NT2/D1 (cell line): ENCODE measurements at regions not wholly inside any gene's neighbourhood (a gene's known extent, or its start where the extent isn't known, plus 50 kb on each side); places are given as distances from the start of the nearest gene placed in this dataset.

Experiments used
- DNase-seq: peaks from one replicate; pipeline ENCODE4 v3.0.0-alpha.2; 2011; ENCODE audit warnings: low read depth, low spot score
- H3K27me3 ChIP-seq: 2 replicates; pipeline ENCODE4 v1.6.0; 2011; ENCODE audit warnings: mild to moderate bottlenecking; ENCODE audit not compliant: insufficient read length, insufficient read depth
- H3K36me3 ChIP-seq: 2 replicates; pipeline ENCODE4 v1.6.1; 2011; ENCODE audit warnings: mild to moderate bottlenecking, low read length, mixed read lengths; ENCODE audit not compliant: insufficient read depth, insufficient read length
- H3K4me1 ChIP-seq: 2 replicates; pipeline ENCODE4 v1.5.1; 2011; ENCODE audit not compliant: insufficient read depth, insufficient read length
- H3K4me3 ChIP-seq: 2 replicates; pipeline ENCODE4 v1.5.1; 2011; ENCODE audit warnings: low read depth; ENCODE audit not compliant: insufficient read length
- H3K9ac ChIP-seq: 2 replicates; pipeline ENCODE4 v1.6.0; 2011; ENCODE audit warnings: low read depth; ENCODE audit not compliant: insufficient read length
- H3K9me3 ChIP-seq: 2 replicates; pipeline ENCODE4 v1.5.1; 2011; ENCODE audit warnings: mild to moderate bottlenecking, low read length; ENCODE audit not compliant: insufficient read depth
- SUZ12 ChIP-seq: IDR thresholded peaks from 2 replicates; pipeline ENCODE4 v1.6.1; 2011; ENCODE audit not compliant: insufficient read length, insufficient read depth; ENCODE audit errors: extremely low read depth
- YY1 ChIP-seq: IDR thresholded peaks from 2 replicates; pipeline ENCODE4 v1.6.1; 2011; ENCODE audit not compliant: insufficient read length, insufficient read depth
- ZNF274 ChIP-seq: IDR thresholded peaks from 2 replicates; pipeline ENCODE4 v1.6.1; 2011; ENCODE audit warnings: mild to moderate bottlenecking, low read depth, low read length

DNA sequence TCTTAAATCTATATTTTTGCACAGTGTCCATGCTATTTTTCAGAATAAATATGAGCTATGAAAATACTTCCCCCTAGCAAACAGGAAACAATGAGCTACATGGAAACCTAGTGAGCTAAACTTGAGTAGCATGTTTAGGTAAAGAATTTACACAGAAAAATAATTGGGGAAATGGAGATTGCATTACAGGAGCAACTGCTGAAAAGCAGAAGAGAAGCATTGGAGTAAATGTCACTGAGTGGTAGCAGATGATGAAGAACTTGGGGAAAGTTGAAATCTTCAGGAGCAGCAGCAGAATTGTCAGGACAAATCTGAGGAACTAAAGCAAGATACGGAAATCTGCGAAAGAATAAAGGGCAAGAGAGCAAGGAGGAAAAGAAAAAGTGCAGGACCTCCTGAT, 610.3 kb downstream of the TLE1 start:
- TF ChIP-seq SUZ12 (no peak), ZNF274 (no peak), YY1 (no peak)

DNA sequence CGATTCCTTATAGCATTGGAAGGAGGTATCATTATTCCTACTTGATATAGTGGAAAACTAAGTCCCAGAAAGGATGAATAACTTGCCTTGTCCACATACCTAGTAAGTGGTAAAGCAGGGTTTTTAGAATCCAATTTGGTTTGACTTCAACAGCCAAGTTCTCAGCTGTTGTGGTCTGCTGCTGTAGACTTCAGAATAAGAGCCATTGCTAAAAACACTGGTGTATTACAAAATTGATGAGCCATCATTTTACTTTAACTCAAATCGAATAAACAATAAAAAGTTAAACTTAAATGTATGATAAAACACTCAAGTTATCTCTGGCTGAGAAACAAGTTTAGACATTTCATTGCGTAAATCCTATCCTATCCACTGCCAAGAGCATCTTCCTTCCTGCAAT, 610.8 kb downstream of the TLE1 start:
- Histone ChIP-seq H3K9ac (no peak overlapping the region), H3K4me1 (no peaks in the 10 kb centered on the region), H3K36me3 (no peaks in the 10 kb centered on the region), H3K9me3 (no peaks in the 10 kb centered on the region), H3K27me3 (no peaks in the 10 kb centered on the region), H3K4me3 (no peak overlapping the region)
- DNase-seq, result no peak
- no peak for TF ChIP-seq YY1
- no peak for TF ChIP-seq ZNF274
- no peak for TF ChIP-seq SUZ12

More for the DNA sequence above, 610.3 kb downstream of the TLE1 start:
- no peaks in the 10 kb centered on the region for H3K36me3 ChIP-seq
- DNase-seq, result no peak
- H3K27me3 ChIP-seq, result no peaks in the 10 kb centered on the region
- H3K9me3 ChIP-seq, result no peaks in the 10 kb centered on the region
- H3K9ac ChIP-seq, result no peak overlapping the region
- no peak overlapping the region for H3K4me3 ChIP-seq
- no peaks in the 10 kb centered on the region for H3K4me1 ChIP-seq

DNA sequence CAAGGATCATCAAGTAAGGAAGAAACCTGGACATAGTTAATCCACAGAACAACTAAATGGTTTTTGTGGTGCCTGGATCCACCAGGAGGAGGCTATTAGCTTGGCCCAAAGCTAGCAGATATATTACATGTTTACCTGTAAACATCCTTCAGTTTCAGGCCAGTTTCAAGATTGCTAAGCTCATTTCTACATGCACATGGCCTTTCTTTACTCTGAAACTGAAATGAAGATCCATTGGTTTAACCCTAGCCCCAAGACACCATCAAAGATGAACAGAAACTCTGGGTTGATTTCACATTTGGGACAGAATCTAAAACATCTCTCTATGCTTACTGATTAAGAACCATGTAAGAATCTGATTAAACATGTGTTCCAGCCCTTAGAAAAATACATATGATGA, 611.8 kb downstream of the TLE1 start:
- H3K9me3 ChIP-seq, result no peaks in the 10 kb centered on the region
- no peaks in the 10 kb centered on the region for H3K27me3 ChIP-seq
- no peak overlapping the region for H3K4me3 ChIP-seq
- TF ChIP-seq SUZ12 (no peak), YY1 (no peak), ZNF274 (no peak)
- no peaks in the 10 kb centered on the region for H3K36me3 ChIP-seq
- no peak overlapping the region for H3K9ac ChIP-seq
- H3K4me1 ChIP-seq, result no peaks in the 10 kb centered on the region
- DNase-seq, result no peak

DNA sequence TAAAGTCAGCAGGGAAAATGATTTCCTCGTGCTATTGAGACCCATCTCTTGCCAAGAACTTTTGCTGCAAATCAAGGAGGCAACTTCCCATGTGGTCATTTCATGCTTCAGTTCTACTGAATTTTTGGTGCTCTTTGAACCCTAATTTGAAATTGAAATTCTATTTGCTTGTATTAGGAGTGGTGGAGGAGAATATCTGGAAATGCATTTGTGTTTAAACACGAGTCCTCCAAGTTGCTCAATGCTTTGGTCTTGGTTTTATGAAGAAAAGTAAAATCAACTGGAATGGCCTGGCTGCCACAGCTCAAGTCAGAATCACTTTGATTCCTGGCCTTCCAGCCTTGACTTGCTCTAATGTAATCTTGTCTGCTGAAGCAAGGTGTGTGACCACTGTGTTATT, 613.2 kb downstream of the TLE1 start:
- Histone ChIP-seq H3K4me3 (no peak overlapping the region), H3K36me3 (no peaks in the 10 kb centered on the region), H3K27me3 (no peaks in the 10 kb centered on the region), H3K9ac (no peak overlapping the region), H3K9me3 (no peaks in the 10 kb centered on the region), H3K4me1 (no peaks in the 10 kb centered on the region)
- no peak for TF ChIP-seq SUZ12
- no peak for TF ChIP-seq YY1
- no peak for TF ChIP-seq ZNF274
- DNase-seq, result no peak

DNA sequence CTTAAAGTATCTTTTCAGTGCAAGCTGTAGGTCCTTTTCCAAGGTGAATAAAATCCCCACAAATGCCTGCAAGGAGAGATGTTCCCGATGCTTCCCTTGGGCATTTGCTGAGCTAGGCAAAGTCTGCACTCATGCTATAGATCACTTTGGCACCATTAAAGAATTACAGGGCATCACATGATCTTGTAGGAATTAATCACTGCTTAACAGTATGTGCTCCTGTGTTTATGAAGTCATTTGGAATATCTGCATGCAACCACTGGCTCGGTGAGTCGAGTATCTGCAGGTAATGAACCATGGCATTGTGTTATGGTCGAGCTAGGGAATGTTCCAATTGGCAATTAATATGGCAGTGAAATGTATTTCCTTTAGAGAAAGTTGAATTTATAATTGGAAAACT, 615.1 kb downstream of the TLE1 start:
- H3K27me3 ChIP-seq, result no peaks in the 10 kb centered on the region
- H3K4me1 ChIP-seq, result no peaks in the 10 kb centered on the region
- DNase-seq, result no peak
- H3K9ac ChIP-seq, result no peak overlapping the region
- no peaks in the 10 kb centered on the region for H3K9me3 ChIP-seq
- H3K4me3 ChIP-seq, result no peak overlapping the region
- H3K36me3 ChIP-seq, result no peaks in the 10 kb centered on the region
- TF ChIP-seq YY1 (no peak), SUZ12 (no peak), ZNF274 (no peak)

DNA sequence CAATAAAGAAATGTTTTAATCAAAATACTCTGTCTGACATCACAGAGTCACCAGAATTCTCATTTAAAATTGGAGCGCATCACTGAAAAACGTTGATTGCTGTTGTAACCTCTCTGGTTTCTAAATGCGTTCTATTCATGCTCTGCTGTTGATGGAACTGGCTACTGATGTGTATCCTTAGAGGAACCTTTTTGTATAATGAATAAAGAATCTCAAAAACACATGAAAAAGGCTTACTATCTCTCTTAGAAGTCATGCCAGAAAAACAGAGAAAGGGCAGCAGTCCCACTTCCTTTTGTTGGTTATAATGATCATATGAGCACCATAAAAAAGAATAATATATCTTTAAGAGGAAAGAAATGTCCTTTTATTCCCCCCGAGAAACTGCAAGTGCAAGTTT, 615.5 kb downstream of the TLE1 start:
- Histone ChIP-seq H3K9me3 (no peaks in the 10 kb centered on the region), H3K4me1 (no peaks in the 10 kb centered on the region), H3K27me3 (no peaks in the 10 kb centered on the region), H3K36me3 (no peaks in the 10 kb centered on the region), H3K9ac (no peak overlapping the region), H3K4me3 (no peak overlapping the region)
- TF ChIP-seq SUZ12, result no peak
- no peak for TF ChIP-seq ZNF274
- no peak for TF ChIP-seq YY1
- no peak for DNase-seq

DNA sequence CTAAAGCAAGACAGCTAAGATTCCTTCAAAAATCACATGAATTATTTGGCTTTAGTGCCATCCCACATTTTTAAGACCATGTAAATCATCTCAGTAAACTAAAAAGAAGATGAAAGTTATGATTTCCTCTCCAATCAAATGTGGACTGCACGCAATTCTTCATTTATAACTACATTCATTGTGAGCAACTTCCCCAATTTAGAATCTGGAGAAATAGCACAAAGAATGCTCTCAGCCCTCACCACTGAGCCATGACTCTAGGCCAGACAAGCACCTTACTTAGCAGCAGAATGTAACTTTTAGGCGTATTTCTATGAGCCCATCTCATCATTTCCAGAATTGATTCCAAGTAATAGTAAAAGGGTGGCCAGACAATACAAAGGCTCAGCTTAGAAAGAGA, 616.6 kb downstream of the TLE1 start:
- H3K9me3 ChIP-seq, result no peaks in the 10 kb centered on the region
- no peak for DNase-seq
- no peak overlapping the region for H3K4me3 ChIP-seq
- H3K4me1 ChIP-seq, result no peaks in the 10 kb centered on the region
- no peaks in the 10 kb centered on the region for H3K27me3 ChIP-seq
- TF ChIP-seq SUZ12 (no peak), ZNF274 (no peak)
- H3K36me3 ChIP-seq, result no peaks in the 10 kb centered on the region
- H3K9ac ChIP-seq, result no peak overlapping the region

DNA sequence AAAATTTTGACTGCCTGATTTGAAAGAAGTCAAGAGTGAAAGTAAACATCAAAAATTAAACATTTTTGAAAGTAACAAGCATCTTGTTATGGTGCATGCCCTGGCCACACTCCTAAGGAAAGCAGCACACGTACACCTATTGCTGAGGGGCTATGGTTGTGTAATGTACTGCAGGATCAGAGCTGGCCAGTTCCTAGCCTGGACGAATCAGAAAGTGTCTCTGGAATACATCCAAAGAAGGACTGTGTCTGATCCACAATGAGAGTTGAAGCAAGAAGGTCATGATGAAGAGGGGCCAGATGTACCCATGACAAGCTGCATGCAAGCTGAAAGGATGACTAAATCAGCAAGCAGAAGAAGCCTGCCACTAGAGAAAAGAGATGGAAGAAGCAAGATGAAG, 618.2 kb downstream of the TLE1 start:
- TF ChIP-seq ZNF274 (no peak), SUZ12 (no peak), YY1 (no peak)

More for the DNA sequence above, 618.2 kb downstream of the TLE1 start:
- H3K4me1 ChIP-seq, result no peaks in the 10 kb centered on the region
- no peaks in the 10 kb centered on the region for H3K9me3 ChIP-seq
- no peak overlapping the region for H3K9ac ChIP-seq
- no peaks in the 10 kb centered on the region for H3K27me3 ChIP-seq
- H3K36me3 ChIP-seq, result no peaks in the 10 kb centered on the region
- DNase-seq, result no peak
- H3K4me3 ChIP-seq, result no peak overlapping the region
